Activated CD4-positive, CD25-positive, alpha-beta regulatory T cell (primary cell): ENCODE measurements at regions not wholly inside any gene's neighbourhood (a gene's known extent, or its start where the extent isn't known, plus 50 kb on each side); places are given as distances from the start of the nearest gene placed in this dataset.

Source experiments
- DNase-seq, 4 experiments: peaks; one replicate each; lab custom pipeline; 2025; lab: John Stamatoyannopoulos, UW

DNA sequence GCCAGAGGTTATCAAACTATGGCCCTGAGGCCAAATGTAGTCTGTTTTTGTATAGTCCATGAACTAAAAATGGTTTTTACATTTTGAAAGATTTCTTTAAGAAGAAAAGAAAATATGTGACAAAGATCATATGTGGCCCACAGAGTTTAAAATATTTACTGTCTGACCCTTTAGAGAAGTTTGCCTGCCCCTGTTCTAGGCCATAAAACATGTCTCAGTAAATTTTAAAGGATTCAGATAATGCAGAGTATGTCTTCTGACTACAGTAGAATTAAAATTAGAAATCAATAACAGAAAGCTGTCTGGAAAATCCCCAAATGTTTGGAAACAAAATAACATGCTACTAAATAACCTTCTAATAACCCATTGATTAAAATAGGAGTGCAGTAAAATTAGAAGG is 86.3 kb downstream of the KCNRG start:
- no peak for DNase-seq

GRCh38 chr13:50104493-50104892 is 89.2 kb downstream of the KCNRG start:
- no peak for DNase-seq

GRCh38 chr13:50106559-50106958 is 91.3 kb downstream of the KCNRG start:
- no peak for DNase-seq

- no peak for DNase-seq
Measured at GRCh38 chr13:50107205-50107604, 92.0 kb downstream of the KCNRG start.

- no peak for DNase-seq
Measured at GRCh38 chr13:50114961-50115360, 99.7 kb downstream of the KCNRG start.

DNA sequence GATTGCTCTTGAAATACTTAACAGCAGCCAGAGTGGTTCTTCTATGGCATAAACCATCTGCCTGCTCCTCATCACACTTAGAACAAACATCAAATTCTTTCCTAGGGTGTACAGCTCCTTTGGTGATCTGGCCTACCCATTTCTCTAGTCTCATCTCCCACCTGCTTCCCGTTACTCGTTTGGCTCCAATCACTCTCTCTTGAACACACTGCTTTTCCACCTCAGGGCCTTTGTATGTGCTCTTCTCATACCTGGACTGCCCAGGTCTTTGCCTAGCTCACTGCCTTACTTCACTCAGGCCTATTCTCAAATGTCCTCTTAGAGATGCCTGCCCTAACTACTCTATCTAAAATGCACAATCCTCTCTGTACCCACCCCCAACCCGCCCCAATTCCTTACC is 100.5 kb downstream of the KCNRG start:
- no peak for DNase-seq

- no peak for DNase-seq
Measured at GRCh38 chr13:50116430-50116973, 101.3 kb downstream of the KCNRG start.

DNA sequence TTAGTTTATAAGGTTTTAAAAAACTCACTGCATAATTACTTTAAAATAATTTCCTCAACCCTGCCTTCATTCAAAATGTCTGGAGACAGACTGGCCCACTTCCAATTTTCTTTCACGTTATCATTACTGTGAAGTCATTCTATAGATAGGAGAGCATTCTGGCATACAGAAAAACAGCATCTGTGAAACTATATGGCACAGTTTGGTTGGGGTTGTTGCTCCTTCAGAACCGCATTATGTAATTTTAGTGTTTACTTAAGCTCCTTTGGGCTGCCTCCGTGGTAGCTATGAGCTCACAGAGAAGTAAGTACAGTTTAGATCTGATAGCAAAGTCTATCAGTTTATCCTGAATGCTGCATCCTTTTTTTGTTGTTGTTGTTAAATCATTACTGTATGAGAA is 104.3 kb downstream of the KCNRG start:
- DNase-seq, result no peak

DNA sequence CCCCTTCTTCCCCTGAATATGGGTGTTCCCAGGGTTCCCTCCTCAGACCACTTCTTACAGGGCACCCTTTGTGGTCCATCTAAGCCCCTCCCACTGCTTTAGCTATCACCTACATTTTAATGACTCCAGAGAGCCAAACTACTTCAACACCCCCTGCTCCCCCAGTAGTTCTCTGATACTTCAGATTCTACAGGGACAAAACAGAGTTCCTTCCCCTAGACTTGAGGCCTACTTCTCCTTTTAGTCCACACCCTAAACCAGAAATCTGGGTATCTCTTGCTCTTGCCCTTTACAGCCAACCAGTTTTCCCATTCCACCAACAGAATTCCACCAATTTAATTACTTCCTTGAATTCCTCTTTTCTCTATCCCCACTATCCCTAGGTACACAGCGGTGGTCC is 107.2 kb downstream of the KCNRG start:
- DNase-seq, result no peak

GRCh38 chr13:50123002-50123401 is 107.8 kb downstream of the KCNRG start:
- DNase-seq, result no peak

DNA sequence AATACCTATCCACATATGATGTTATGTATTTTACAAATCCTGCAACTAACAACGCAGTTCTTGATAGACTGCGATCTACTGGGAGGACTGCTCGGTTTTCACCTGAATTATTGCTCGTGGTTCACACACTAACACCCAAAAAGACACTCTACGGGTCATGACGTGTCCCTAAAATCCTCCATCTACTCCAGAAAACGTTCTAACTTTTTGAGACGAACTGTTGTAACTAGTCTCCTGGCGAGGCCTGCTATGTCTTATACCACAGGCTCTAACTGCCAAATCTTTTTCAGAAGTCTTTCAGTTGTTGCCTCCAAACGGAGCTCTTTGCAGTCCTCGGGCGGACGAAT is 108.2 kb downstream of the KCNRG start:
- DNase-seq, result no peak

- peak in 2 of 4 experiments; percentile 24 to 34 for DNase-seq
Measured at GRCh38 chr13:50123862-50124535, 108.8 kb downstream of the KCNRG start.

DNA sequence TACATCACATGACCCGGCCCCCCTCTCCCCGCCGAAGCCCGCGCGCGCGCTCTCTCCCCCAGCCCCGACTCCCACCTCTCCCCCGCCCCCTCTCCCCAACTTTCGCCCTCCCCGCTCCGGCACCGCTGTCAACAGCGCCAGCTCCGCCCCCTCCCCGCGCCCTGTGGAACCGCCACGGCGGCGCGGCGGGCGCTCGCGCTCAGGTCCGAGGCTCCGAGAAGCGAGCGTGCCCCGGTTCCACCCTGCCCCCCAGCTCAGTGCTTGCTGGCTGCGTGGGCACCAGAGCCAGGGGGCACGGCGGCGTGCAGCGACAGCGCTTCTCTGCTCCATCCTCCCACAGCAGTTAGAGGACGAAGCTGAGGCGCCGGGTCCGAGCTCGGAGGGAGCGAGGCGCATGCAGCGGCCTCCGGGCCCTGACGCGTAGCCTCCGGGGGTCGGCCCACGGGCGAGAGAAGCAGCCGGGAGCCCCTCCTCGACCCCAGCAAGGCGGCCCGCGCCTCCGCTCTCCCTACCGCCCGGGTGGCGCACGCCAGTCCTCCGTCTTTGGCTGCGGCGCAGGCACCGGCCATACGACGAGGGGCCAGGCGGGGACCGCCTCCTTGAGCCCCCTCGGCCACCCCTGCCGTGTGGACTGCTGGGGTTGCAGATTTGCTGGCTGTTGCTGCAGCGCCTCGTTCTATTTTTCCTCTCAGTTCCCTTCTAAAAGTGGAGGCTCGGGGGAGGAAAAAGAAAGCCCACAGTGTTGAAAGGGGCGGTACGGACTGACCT is 109.5 kb downstream of the KCNRG start:
- peak; percentile 76 to 98 (median 88) for DNase-seq

- no peak for DNase-seq
Measured at GRCh38 chr13:50125304-50125553, 110.0 kb downstream of the KCNRG start.

GRCh38 chr13:50125554-50126262 is 110.5 kb downstream of the KCNRG start:
- peak; percentile 53 to 69 (median 66) for DNase-seq

- no peak for DNase-seq
Measured at GRCh38 chr13:50126263-50126992, 111.2 kb downstream of the KCNRG start.

DNA sequence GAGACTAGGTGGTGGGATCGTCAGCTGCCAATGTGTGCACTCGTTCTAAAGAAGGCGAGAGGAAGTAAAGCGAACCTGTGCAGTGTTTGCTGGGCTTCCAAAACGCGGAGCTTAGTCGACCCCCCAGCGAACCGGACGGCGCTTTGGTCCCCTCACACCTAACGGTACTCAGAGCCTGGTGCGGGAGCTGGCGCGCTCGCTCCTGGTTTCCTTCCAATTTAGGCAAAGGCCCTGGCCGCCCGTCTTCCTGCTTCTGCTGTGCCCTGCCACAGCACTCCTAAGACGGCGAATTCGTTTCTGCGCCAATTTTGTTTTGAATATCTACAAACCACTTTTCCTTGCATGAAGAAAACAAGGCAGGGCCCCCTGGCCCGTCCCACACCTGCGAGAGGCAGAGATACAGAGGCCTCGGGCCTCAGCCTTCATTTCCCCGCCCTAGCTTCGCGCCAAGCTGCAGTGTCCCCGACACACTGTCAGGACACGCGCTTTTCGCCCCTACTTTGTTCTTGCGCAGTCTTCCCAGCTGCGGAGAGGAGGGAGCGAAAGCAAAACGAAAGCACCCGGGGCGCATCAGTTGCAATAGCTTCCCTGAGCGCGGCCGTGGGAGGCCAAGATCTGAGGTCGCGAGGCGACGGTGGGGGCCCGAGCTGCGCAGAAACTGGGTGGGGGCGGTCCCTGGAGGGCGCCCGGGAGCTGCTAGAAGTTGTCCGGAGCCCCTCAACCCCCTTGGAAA is 111.9 kb downstream of the KCNRG start:
- peak in 1 of 4 experiments; percentile 17 for DNase-seq

GRCh38 chr13:50127726-50128291 is 112.6 kb downstream of the KCNRG start:
- DNase-seq, result no peak

DNA sequence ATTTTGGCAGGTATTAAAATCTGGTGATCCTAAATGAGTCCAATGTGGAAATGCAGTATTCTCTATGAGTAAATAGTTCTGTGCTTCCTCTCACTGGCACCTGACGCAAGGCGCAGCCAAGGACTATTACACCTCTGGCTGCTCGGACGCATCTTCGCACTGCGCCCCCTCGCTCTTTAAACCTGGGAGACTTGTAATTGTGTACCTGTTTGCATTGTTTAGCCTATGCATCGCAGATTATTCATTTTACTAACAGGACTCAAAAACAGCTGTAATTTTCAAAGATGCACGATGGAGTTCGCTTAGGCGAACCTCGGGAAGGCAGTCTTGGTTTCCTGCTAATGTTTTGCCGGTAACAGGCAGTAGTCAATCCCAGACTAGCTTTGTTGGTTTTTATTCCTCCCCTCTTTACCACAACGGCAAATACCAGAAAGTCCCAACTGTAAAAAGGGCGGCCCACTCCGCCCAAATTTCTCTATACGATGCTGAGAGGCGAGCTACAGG is 113.2 kb downstream of the KCNRG start:
- DNase-seq, result no peak

- DNase-seq, result no peak
Measured at GRCh38 chr13:50129081-50129705, 113.9 kb downstream of the KCNRG start.

DNA sequence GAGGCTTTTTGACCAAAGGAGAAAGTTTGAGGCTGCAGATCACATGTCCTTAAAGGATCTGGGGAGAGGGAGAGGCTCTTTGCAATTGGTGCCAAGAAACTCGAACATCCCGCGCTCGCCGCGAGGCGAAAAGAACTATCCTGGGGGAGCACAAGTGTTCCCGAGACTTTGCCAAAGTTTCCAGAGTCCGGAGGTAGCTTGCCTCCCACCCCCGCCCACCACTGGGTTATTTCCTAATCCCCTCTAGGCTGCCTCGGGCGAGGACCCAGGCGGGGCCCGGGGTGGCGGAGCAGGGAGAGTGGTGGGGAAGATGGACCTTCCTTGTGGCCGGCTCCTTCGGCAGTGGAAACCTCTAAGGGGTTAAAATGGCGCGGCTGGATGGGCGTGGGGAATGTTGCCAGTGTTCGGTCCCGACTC is 114.5 kb downstream of the KCNRG start:
- DNase-seq, result no peak
